ENCODE measurements at regions not wholly inside any gene's neighbourhood (a gene's known extent, or its start where the extent isn't known, plus 50 kb on each side); places are given as distances from the start of the nearest gene placed in this dataset.

GRCh38 chr4:112823156-112823555 lies 186.2 kb downstream of the LARP7 start:
- H2BK15ac ChIP-seq (ENCODE audit: low read depth, low read length) = no peak overlapping the region
- no peaks in the 10 kb centered on the region for H3K9me3 ChIP-seq (ENCODE audit: control insufficient read depth, low read depth, low read length)
- no peak overlapping the region for H3K18ac ChIP-seq (ENCODE audit: insufficient read length, low read depth, low read length)
- peaks cover 3% of the 10 kb centered on the region for H3K4me1 ChIP-seq (ENCODE audit: insufficient read depth, low read length)
- peaks cover 12 to 40% (median 35%) of the 10 kb centered on the region in 3 experiments for H3K36me3 Mint-ChIP-seq (ENCODE audit: insufficient read depth in 1 of 3, low read depth in 3 of 3)
- peaks cover 0 to 4% of the 10 kb centered on the region in 2 experiments; a peak in 2 of 5 replicates for H3K9me3 Mint-ChIP-seq
- H3K56ac ChIP-seq (ENCODE audit: insufficient read length, low read depth, low read length) = no peak overlapping the region
- H3K4me3 Mint-ChIP-seq = no peak overlapping the region; a peak in 1 of 5 replicates
- H3K27me3 Mint-ChIP-seq (ENCODE audit: low read depth) = no peaks in the 10 kb centered on the region
- peaks cover 3% of the 10 kb centered on the region for H3K23me2 ChIP-seq (ENCODE audit: insufficient read length, low read depth, low read length, poor library complexity, severe bottlenecking)
- H3K14ac ChIP-seq (ENCODE audit: insufficient read depth, low read length) = no peak overlapping the region
- no peak overlapping the region; a peak in 1 of 7 replicates for H3K27ac Mint-ChIP-seq
- no peaks in the 10 kb centered on the region for H3K79me2 ChIP-seq (ENCODE audit: insufficient read depth, low read length)
- H3K4me1 Mint-ChIP-seq = peaks cover 10 to 13% of the 10 kb centered on the region in 2 experiments
- no peak overlapping the region for H3K23ac ChIP-seq (ENCODE audit: insufficient read length, low read depth, low read length)
- TF ChIP-seq CTCF (conservative IDR thresholded peaks at IDR 0.05) = no peak
- H4K5ac ChIP-seq (ENCODE audit: insufficient read length, low read depth, low read length) = no peak overlapping the region
- H3K9ac ChIP-seq (ENCODE audit: extremely low read depth, insufficient read length, low read length) = no peak overlapping the region
- H2BK12ac ChIP-seq (ENCODE audit: insufficient read length, low read depth, low read length) = no peak overlapping the region
- no peak overlapping the region for H3K4me2 ChIP-seq (ENCODE audit: insufficient read depth, insufficient read length, low read length)
- H2AK5ac ChIP-seq (ENCODE audit: insufficient read length, low read length) = no peak overlapping the region
- no peak overlapping the region for H2BK120ac ChIP-seq (ENCODE audit: low read depth, low read length, poor library complexity, severe bottlenecking)
- no peaks in the 10 kb centered on the region for H4K20me1 ChIP-seq (ENCODE audit: control insufficient read depth, insufficient read depth, insufficient read length)
- H3K4ac ChIP-seq (ENCODE audit: low read depth, low read length) = no peak overlapping the region
- H3T11ph ChIP-seq (ENCODE audit: low read length) = no peak overlapping the region
- H3K79me1 ChIP-seq (ENCODE audit: insufficient read depth, low read depth, low read length, poor library complexity, severe bottlenecking) = no peaks in the 10 kb centered on the region
- H2BK20ac ChIP-seq (ENCODE audit: low read depth, low read length, poor library complexity, severe bottlenecking) = no peak overlapping the region
- no peak overlapping the region for H2BK5ac ChIP-seq (ENCODE audit: insufficient read length, low read length)
- H3K27ac ChIP-seq (ENCODE audit: insufficient read length, low read depth, low read length) = no peak overlapping the region
- no peaks in the 10 kb centered on the region for H3K27me3 ChIP-seq (ENCODE audit: insufficient read depth, low read length)
- H4K91ac ChIP-seq (ENCODE audit: insufficient read length, low read depth, low read length) = no peak overlapping the region
- H2AFZ ChIP-seq (ENCODE audit: low read length) = no peak overlapping the region
- no peak overlapping the region for H4K8ac ChIP-seq (replicated peaks; ENCODE audit: insufficient read length, low read depth, low read length)
- DNase-seq = no peak

All from H9 (cell line).